ENCODE measurements at regions not wholly inside any gene's neighbourhood (a gene's known extent, or its start where the extent isn't known, plus 50 kb on each side); places are given as distances from the start of the nearest gene placed in this dataset.

DNA sequence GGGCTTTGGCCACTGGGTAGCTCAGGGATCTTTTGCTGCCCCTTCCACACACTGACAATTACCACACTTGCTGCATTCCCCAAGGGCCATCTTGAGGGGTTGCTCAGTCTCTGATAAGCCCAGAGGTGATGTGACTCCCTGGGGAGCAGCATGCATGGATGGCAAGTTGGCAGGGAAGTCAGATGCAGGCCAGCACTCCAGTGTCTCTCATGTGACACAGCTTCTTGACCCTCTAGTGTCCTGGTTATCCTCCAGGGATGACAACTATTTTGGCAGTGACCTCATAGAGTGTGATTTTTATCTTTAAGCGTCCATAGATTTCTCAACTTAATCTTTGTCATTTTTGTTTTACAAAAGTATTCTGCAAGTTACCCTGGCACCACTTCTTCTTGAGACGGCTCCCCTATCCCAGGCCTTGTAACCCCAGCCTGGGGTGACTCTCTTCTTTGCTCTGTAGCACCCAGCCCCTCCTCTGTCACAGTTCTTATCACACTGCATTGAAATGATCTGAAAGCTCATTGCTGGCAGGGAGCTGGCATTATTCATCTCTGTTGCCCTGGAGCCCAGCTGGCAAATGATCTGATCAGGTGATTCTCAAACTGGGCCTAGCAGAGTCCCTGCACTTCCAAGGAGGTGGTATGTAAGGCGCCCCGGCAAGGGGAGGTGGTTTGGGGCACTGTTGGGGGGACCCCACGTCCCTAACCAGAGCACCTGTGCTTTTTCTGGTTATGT is 72.6 kb downstream of the TENT5C start:
- DNase-seq (ENCODE audit: low spot score), result no peak
- TF ChIP-seq, protein P1, sequence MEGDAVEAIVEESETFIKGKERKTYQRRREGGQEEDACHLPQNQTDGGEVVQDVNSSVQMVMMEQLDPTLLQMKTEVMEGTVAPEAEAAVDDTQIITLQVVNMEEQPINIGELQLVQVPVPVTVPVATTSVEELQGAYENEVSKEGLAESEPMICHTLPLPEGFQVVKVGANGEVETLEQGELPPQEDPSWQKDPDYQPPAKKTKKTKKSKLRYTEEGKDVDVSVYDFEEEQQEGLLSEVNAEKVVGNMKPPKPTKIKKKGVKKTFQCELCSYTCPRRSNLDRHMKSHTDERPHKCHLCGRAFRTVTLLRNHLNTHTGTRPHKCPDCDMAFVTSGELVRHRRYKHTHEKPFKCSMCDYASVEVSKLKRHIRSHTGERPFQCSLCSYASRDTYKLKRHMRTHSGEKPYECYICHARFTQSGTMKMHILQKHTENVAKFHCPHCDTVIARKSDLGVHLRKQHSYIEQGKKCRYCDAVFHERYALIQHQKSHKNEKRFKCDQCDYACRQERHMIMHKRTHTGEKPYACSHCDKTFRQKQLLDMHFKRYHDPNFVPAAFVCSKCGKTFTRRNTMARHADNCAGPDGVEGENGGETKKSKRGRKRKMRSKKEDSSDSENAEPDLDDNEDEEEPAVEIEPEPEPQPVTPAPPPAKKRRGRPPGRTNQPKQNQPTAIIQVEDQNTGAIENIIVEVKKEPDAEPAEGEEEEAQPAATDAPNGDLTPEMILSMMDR (IDR thresholded peaks at IDR 0.05; ENCODE audit: borderline replicate concordance, control extremely low read depth, extremely low read depth, insufficient read depth, missing control alignments), result no peak
- in situ Hi-C loops (cut with MboI; ENCODE audit: low sequenced_read_pairs, unreplicated experiment), result loop anchor here (10.0 kb wide), 1 partner anchor 144 kb away; no protein-coding TSS in a partner anchor

DNA sequence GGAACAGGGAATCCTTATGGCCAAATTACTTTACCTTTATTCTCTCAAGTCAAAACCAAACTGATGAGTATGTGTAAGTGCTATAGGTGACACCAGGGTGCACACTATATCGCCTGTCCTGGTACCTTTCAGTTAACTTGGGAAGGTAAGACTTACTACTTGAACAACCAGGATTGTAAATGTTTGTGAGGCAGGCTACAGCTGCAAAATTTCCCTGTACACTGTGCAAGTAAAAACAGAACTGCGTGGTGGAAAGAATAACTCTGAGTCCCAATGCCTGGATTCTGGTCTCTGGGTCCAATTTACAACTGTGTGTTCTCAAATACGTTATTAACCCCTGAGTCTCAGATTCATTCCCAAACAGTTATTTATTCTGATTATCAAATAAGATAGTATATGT is 73.5 kb downstream of the TENT5C start:
- TF ChIP-seq, protein P1 (IDR thresholded peaks at IDR 0.05; ENCODE audit: borderline replicate concordance, control extremely low read depth, extremely low read depth, insufficient read depth, missing control alignments), result no peak
- in situ Hi-C loops (cut with MboI; ENCODE audit: low sequenced_read_pairs, unreplicated experiment), result loop anchor here (10.0 kb wide), 1 partner anchor 144 kb away; no protein-coding TSS in a partner anchor
- no peak for DNase-seq (ENCODE audit: low spot score)

DNA sequence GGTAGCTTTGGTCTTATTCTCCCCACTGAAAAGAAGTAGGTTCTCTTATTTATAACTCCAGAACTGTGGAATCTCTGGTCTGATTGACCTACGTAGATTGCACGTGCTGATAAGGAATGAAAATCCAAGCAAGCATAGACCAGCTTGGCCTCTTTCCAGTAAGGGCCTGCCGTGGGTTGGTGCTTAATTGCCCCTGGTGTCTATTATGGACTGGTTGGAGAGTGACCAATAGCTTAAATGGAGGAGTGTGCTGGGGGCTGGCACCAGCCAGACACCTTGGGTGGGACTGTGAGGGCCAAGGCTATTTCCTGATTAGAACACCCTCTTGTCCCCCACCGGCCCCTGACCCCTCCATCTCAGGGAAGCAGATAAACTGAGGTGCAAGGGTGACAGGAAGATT is 74.0 kb downstream of the TENT5C start:
- TF ChIP-seq, protein P1 (IDR thresholded peaks at IDR 0.05; ENCODE audit: borderline replicate concordance, control extremely low read depth, extremely low read depth, insufficient read depth, missing control alignments), result no peak
- in situ Hi-C loops (cut with MboI; ENCODE audit: low sequenced_read_pairs, unreplicated experiment), result loop anchor here (10.0 kb wide), 1 partner anchor 145 kb away; no protein-coding TSS in a partner anchor
- DNase-seq (ENCODE audit: low spot score), result no peak

DNA sequence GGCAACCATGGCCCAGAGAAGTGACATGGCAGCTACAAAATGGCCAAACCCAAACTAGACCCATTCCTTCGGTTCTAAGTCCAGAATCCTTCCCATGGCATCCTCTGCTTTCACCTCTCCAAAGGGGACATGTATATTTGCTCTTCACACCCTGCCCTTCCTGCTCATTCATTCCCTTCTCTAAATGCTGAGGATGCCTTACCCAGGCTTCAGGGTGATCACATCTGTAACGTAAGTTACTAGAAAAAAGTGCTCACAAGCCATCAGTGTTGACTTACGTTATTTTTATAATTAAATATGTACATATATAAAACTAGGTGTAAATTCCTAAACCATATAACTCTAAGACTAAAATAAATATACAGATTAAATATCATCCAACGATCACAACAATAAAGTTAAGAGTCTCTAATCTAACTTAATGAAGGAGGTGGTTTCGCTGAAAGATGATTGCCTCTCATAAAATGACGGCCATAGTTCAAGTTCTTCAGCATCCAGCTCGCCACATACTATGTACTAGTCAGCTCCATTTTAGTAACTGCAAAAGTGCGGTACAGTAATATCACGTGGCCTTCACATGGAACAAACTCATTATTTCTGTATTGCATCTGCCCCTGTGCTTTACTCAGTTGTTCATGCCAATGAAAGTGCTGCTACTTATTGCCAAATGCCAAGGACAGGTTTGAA is 74.6 kb downstream of the TENT5C start:
- in situ Hi-C loops (cut with MboI; ENCODE audit: low sequenced_read_pairs, unreplicated experiment), result no loop called here
- DNase-seq (ENCODE audit: low spot score), result no peak
- TF ChIP-seq, protein P1 (IDR thresholded peaks at IDR 0.05; ENCODE audit: borderline replicate concordance, control extremely low read depth, extremely low read depth, insufficient read depth, missing control alignments), result no peak

DNA sequence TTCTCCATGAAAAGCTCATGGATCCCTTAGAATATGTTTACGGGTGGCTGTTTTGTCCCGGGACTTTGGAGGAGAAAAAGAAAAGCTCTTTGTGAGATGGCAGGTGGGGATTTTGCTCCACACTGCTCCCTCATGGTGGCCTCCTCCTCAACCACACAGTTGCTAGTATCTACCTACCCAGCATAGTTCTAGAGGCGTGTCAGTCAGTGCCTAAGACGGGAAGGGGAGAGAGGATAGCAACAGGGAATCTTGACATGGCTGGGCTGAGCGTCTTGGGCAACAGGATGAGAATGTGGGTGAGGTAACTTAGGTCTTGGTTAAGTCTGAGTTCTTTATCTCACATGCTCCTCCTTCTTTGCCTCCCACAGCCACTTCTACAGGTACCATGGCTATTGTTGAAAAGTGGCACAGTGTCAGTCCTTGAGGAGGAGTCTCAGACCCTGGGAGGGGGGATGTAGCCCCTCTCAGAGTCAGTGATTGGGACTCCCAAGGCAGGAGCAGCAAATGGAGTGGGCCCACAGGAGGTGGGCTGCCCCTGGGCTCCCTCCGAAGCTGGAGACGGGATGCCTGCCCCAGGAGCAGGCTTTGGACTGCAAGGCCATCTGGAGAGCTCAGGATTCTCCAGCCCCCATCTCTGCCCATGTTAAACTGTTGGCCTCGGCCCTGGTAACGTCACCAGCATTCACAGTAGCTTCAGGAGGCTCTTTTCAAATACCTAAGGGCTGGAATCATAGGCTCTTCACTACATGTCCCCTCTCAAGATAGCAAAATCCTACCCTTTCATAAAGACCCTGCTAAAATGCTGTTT is 75.4 kb downstream of the TENT5C start:
- in situ Hi-C loops (cut with MboI; ENCODE audit: low sequenced_read_pairs, unreplicated experiment), result no loop called here
- no peak for DNase-seq (ENCODE audit: low spot score)
- TF ChIP-seq, protein P1 (IDR thresholded peaks at IDR 0.05; ENCODE audit: borderline replicate concordance, control extremely low read depth, extremely low read depth, insufficient read depth, missing control alignments), result no peak

DNA sequence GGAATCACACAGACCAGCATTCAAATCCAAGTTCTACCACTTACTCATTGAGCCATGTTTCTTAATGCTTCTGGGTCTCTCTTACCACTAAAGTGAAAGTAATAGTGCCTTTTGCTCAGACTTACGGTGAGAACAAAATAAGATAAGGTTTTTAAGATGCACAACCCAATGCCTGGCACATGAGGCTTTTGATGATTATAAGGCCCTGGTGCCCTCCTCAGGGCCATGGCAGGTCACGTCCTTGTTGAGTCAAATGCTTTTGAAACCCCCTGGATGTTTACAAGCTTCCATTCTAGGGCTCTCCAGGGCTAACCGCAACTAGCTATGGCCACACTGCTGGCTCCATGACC is 76.0 kb downstream of the TENT5C start:
- TF ChIP-seq, protein P1 (IDR thresholded peaks at IDR 0.05; ENCODE audit: borderline replicate concordance, control extremely low read depth, extremely low read depth, insufficient read depth, missing control alignments), result no peak
- no peak for DNase-seq (ENCODE audit: low spot score)
- in situ Hi-C loops (cut with MboI; ENCODE audit: low sequenced_read_pairs, unreplicated experiment), result no loop called here
